ENCODE measurements at regions not wholly inside any gene's neighbourhood (a gene's known extent, or its start where the extent isn't known, plus 50 kb on each side); places are given as distances from the start of the nearest gene placed in this dataset.
A peak's percentile ranks its signal among the peaks of the same experiment; 100 is the strongest.

DNA sequence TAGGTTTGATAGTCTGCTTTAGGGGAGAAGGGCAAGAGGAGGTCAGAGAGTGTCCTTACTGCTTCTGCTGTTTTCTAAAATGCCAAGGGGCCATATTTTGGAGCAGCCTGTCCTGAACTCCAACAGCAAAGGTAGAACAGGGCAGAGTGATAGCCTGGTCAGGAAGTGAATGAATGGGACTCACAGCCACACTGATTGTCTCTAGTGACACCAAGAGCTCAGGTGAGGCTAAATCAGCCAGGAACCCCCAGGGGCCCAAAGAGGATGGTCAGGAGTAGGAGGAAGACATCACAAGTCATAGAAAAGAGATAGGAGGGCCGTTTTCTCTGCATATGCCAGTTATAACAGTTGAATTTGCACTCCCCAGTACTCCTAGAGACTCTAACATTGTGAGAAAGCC, 97.4 kb upstream of the DUSP10 start:
- H3K4me3 ChIP-seq (ENCODE audit: low read depth, low read length), result no peak overlapping the region
- TF ChIP-seq, protein P1, sequence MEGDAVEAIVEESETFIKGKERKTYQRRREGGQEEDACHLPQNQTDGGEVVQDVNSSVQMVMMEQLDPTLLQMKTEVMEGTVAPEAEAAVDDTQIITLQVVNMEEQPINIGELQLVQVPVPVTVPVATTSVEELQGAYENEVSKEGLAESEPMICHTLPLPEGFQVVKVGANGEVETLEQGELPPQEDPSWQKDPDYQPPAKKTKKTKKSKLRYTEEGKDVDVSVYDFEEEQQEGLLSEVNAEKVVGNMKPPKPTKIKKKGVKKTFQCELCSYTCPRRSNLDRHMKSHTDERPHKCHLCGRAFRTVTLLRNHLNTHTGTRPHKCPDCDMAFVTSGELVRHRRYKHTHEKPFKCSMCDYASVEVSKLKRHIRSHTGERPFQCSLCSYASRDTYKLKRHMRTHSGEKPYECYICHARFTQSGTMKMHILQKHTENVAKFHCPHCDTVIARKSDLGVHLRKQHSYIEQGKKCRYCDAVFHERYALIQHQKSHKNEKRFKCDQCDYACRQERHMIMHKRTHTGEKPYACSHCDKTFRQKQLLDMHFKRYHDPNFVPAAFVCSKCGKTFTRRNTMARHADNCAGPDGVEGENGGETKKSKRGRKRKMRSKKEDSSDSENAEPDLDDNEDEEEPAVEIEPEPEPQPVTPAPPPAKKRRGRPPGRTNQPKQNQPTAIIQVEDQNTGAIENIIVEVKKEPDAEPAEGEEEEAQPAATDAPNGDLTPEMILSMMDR (IDR thresholded peaks at IDR 0.05; ENCODE audit: low read depth, low read length, missing control alignments), result peak; percentile 32
- no peak for DNase-seq (ENCODE audit: low read depth)

DNA sequence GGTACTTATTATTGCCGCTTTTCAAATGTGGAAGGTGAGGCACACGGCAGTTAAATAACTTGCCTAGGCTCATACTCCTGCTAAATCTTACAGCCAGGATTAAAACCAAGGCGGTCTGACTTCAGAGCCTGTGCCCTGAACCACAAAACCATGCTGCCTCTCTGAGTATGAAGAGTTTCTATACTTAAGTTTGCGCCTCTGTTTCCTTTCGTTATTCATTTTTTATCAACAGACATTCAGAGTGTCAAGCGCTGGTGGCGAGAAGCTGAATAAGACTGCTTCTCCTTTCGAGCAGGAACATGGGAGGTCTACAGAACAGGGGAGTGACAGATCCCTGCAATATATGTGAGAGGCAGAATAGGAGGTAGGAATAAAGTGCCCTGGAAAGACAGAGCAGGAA, 96.0 kb upstream of the DUSP10 start:
- TF ChIP-seq, protein P1 (IDR thresholded peaks at IDR 0.05; ENCODE audit: low read depth, low read length, missing control alignments), result no peak
- no peak overlapping the region for H3K4me3 ChIP-seq (ENCODE audit: low read depth, low read length)
- peak; percentile 22 for DNase-seq (ENCODE audit: low read depth)

DNA sequence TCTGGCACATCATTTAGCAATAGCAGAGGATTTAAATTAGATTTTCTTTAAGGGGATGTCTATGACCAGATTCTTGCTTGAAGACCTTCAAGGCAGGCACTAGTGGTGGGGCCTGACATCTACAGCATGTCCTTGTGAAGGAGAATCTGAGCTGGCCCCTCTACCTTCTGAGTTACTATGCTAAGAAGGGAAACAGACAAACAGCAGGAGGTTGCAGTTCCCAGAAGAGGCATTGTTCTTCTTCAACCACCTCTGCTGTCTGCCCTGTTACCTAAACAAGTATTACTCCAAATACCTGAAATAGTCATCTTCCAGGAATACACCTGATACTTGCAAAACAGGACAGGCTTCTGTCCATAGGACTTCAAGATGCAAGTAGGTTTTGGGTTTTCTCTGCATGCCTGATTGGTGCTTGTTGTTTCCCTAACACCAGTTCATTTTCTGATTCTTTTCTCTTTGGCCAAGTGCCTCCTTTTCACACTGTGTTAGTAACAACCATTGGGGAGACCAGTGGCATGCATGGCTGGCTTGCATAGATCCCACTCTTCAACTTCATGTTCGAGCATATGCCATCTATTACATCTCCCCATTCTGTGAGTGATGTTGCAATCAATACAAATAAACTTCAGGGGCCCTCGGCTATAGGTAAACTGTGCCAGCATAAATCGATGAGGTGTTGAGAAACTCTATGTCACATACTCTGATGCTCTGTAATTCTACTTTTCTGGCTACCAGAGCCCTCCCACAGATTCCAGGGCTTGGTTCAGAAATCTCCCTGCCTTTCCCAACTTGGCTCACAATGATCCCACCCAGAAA, 93.0 kb upstream of the DUSP10 start:
- no peak overlapping the region for H3K4me3 ChIP-seq (ENCODE audit: low read depth, low read length)
- TF ChIP-seq, protein P1 (IDR thresholded peaks at IDR 0.05; ENCODE audit: low read depth, low read length, missing control alignments), result no peak
- DNase-seq (ENCODE audit: low read depth), result no peak

DNA sequence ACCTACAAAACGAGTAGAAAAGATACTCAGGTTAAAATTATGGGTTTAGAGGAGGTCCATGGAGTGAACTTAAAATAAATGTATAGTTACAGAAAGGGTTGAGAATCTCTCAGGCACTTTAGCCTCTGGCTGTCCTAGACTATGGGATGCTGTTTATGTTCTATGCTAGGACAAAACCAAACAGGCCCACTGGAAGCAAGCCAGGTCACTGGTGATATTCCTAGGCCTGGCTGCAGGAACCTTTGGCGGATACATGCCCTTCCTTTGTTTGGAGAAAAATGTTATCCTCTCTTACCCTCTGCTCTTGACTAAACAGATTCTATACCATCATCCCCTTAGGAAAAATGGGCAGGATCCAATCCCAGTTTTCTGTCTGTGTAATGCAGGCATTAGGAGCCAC, 90.7 kb upstream of the DUSP10 start:
- DNase-seq (ENCODE audit: low read depth), result no peak
- H3K4me3 ChIP-seq (ENCODE audit: low read depth, low read length), result no peak overlapping the region
- TF ChIP-seq, protein P1 (IDR thresholded peaks at IDR 0.05; ENCODE audit: low read depth, low read length, missing control alignments), result no peak

DNA sequence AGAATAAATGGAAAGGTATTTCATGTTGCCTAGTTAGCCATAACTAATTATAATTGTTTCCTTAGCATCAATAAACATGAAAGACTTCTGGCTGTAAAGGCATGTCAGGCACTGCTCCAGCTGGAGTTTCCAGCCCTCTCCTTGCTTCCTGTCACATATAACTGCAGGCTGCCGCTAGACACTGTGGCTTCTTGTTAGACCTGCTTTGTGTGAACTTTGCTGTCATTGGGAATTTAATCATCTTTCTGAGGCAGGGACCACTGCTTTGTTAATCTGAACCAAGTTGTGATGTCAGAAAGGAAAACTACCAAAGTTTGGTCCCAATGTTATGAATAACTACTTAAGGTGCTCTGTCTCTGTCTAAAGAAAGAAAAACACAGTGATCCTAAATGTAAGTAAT, 90.3 kb upstream of the DUSP10 start:
- no peak overlapping the region for H3K4me3 ChIP-seq (ENCODE audit: low read depth, low read length)
- no peak for DNase-seq (ENCODE audit: low read depth)
- TF ChIP-seq, protein P1 (IDR thresholded peaks at IDR 0.05; ENCODE audit: low read depth, low read length, missing control alignments), result no peak

DNA sequence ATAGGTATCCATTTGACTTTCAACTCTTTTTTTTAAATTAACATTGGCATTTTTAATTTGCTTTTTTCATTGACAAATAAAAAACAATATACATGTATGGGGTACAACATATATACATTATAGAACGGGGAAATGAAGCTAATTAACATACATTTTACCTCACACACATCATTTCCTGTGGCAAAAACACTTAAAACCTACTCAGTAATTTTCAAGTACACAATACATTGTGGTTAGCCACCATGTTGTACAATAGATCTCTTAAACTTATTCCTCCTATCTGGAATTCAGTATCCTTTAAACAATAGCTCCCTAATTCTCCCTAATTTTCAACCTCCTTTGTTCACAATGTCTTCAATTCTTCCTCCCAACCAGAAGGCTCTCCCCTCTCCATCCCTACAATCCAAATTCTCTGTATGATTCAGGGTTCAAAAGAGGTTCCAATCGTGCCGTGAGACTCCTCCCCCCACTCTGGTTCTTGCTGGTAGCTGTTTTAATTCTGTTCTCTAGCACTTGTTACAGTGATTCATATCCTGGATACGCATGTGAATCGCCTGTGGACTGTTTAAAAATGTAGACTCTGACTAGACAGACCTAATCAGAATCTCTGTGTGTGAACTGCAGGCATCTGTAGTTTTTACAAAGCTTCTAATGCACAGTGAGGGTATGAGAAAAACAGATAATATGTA, 87.6 kb upstream of the DUSP10 start:
- no peak for DNase-seq (ENCODE audit: low read depth)

More for the DNA sequence above, 87.6 kb upstream of the DUSP10 start:
- TF ChIP-seq, protein P1 (IDR thresholded peaks at IDR 0.05; ENCODE audit: low read depth, low read length, missing control alignments), result no peak
- no peak overlapping the region for H3K4me3 ChIP-seq (ENCODE audit: low read depth, low read length)

Data from GM12864 (cell line).